ENCODE measurements at regions not wholly inside any gene's neighbourhood (a gene's known extent, or its start where the extent isn't known, plus 50 kb on each side); places are given as distances from the start of the nearest gene placed in this dataset.

DNA sequence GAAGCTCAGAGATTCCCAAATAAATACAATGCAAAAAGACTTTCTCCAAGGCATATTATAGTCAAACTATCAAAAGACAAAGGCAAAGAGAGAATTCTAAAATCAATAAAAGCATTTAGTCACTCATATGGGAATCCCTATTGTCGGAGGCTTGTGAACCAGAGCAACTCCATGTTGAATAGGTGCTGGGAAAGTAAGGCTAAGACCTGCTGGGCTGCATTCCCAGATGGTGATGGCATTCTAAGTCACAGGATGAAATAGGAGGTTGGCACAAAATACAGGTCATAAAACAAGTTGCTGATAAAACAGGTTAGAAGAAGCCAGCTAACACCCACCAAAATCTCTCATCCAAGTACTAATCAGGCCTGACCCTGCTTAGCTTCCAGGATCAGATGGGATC, 84.5 kb downstream of the JRKL start:
- TF ChIP-seq, protein P1, sequence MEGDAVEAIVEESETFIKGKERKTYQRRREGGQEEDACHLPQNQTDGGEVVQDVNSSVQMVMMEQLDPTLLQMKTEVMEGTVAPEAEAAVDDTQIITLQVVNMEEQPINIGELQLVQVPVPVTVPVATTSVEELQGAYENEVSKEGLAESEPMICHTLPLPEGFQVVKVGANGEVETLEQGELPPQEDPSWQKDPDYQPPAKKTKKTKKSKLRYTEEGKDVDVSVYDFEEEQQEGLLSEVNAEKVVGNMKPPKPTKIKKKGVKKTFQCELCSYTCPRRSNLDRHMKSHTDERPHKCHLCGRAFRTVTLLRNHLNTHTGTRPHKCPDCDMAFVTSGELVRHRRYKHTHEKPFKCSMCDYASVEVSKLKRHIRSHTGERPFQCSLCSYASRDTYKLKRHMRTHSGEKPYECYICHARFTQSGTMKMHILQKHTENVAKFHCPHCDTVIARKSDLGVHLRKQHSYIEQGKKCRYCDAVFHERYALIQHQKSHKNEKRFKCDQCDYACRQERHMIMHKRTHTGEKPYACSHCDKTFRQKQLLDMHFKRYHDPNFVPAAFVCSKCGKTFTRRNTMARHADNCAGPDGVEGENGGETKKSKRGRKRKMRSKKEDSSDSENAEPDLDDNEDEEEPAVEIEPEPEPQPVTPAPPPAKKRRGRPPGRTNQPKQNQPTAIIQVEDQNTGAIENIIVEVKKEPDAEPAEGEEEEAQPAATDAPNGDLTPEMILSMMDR (IDR thresholded peaks at IDR 0.05): no peak
- no peak for TF ChIP-seq POLR2AphosphoS5 (IDR thresholded peaks at IDR 0.05)

All from sigmoid colon (tissue), 4 donors.